ENCODE measurements at regions not wholly inside any gene's neighbourhood (a gene's known extent, or its start where the extent isn't known, plus 50 kb on each side); places are given as distances from the start of the nearest gene placed in this dataset.
A peak's percentile ranks its signal among the peaks of the same experiment; 100 is the strongest.

GRCh38 chr4:130530505-130530904 is 1434.6 kb downstream of the C4orf33 start:
- no TSS peak for BruUV-seq (replicated peaks)
- ChIA-PET CTCF (no interaction called here), POLR2A (ENCODE audit: low non-redundant PET) (no interaction called here)
- intact Hi-C loops (cut with micrococcal nuclease; ENCODE audit: unreplicated experiment), result loop anchor here (10.0 kb wide), 1 partner anchor 606 kb away; no protein-coding TSS in a partner anchor
- no peak overlapping the region for H3K4me3 ChIP-seq (ENCODE audit: low read depth, low read length, poor library complexity, severe bottlenecking)
- peaks cover 7% of the 10 kb centered on the region for H3K36me3 ChIP-seq (ENCODE audit: insufficient read depth, low read length, poor library complexity, severe bottlenecking)
- no peak for DNase-seq (ENCODE audit: low spot score)
- TF ChIP-seq EZH2 (IDR thresholded peaks at IDR 0.05; ENCODE audit: borderline replicate concordance, low read depth, low read length, poor library complexity, severe bottlenecking) (no peak), CTCF (conservative IDR thresholded peaks at IDR 0.05; ENCODE audit: low read depth, low read length) (no peak)
- H3K4me1 ChIP-seq (ENCODE audit: insufficient read depth, low read length, poor library complexity, severe bottlenecking), result peaks cover 24% of the 10 kb centered on the region
- no peak overlapping the region for H3K27ac ChIP-seq (ENCODE audit: low read depth, low read length, poor library complexity, severe bottlenecking)
- H3K9me3 ChIP-seq (ENCODE audit: low read depth, low read length, poor library complexity, severe bottlenecking), result no peaks in the 10 kb centered on the region
- no peaks in the 10 kb centered on the region for H3K27me3 ChIP-seq (replicated peaks; ENCODE audit: insufficient read depth, low read depth, low read length, poor library complexity)

- peak; percentile 95 for DNase-seq (ENCODE audit: low spot score)
- ChIA-PET POLR2A (ENCODE audit: low non-redundant PET) (no interaction called here), CTCF (no interaction called here)
- intact Hi-C loops (cut with micrococcal nuclease; ENCODE audit: unreplicated experiment), result loop anchor here (2.0 to 10.0 kb wide), 2 partner anchors 176 to 610 kb away; no protein-coding TSS in a partner anchor
- BruUV-seq (replicated peaks), result no TSS peak
- Histone ChIP-seq H3K4me1 (ENCODE audit: insufficient read depth, low read length, poor library complexity, severe bottlenecking) (peaks cover 34% of the 10 kb centered on the region), H3K9me3 (ENCODE audit: low read depth, low read length, poor library complexity, severe bottlenecking) (no peaks in the 10 kb centered on the region), H3K27me3 (replicated peaks; ENCODE audit: insufficient read depth, low read depth, low read length, poor library complexity) (no peaks in the 10 kb centered on the region), H3K36me3 (ENCODE audit: insufficient read depth, low read length, poor library complexity, severe bottlenecking) (peaks cover 15% of the 10 kb centered on the region), H3K4me3 (ENCODE audit: low read depth, low read length, poor library complexity, severe bottlenecking) (no peak overlapping the region), H3K27ac (ENCODE audit: low read depth, low read length, poor library complexity, severe bottlenecking) (peak overlapping the region; percentile 96)
- TF ChIP-seq CTCF (conservative IDR thresholded peaks at IDR 0.05; ENCODE audit: low read depth, low read length), result no peak
- no peak for TF ChIP-seq EZH2 (IDR thresholded peaks at IDR 0.05; ENCODE audit: borderline replicate concordance, low read depth, low read length, poor library complexity, severe bottlenecking)
Measured at GRCh38 chr4:130534651-130535050, 1438.7 kb downstream of the C4orf33 start.

GRCh38 chr4:130542953-130543352 is 1447.0 kb downstream of the C4orf33 start:
- Histone ChIP-seq H3K4me1 (ENCODE audit: insufficient read depth, low read length, poor library complexity, severe bottlenecking) (no peaks in the 10 kb centered on the region), H3K9me3 (ENCODE audit: low read depth, low read length, poor library complexity, severe bottlenecking) (no peaks in the 10 kb centered on the region), H3K4me3 (ENCODE audit: low read depth, low read length, poor library complexity, severe bottlenecking) (no peak overlapping the region), H3K36me3 (ENCODE audit: insufficient read depth, low read length, poor library complexity, severe bottlenecking) (peaks cover 6% of the 10 kb centered on the region), H3K27me3 (replicated peaks; ENCODE audit: insufficient read depth, low read depth, low read length, poor library complexity) (no peaks in the 10 kb centered on the region), H3K27ac (ENCODE audit: low read depth, low read length, poor library complexity, severe bottlenecking) (no peak overlapping the region)
- intact Hi-C loops (cut with micrococcal nuclease; ENCODE audit: unreplicated experiment), result no loop called here
- ChIA-PET POLR2A (ENCODE audit: low non-redundant PET) (no interaction called here), CTCF (no interaction called here)
- no peak for DNase-seq (ENCODE audit: low spot score)
- BruUV-seq (replicated peaks), result no TSS peak
- TF ChIP-seq EZH2 (IDR thresholded peaks at IDR 0.05; ENCODE audit: borderline replicate concordance, low read depth, low read length, poor library complexity, severe bottlenecking), result no peak
- no peak for TF ChIP-seq CTCF (conservative IDR thresholded peaks at IDR 0.05; ENCODE audit: low read depth, low read length)

Data from A673 (cell line).